Muscle layer of colon (tissue), 2 donors: ENCODE measurements at regions not wholly inside any gene's neighbourhood (a gene's known extent, or its start where the extent isn't known, plus 50 kb on each side); places are given as distances from the start of the nearest gene placed in this dataset.
A peak's percentile ranks its signal among the peaks of the same experiment; 100 is the strongest.
"Not testable (repeated sequence)": the region's sequence is repeated elsewhere in the genome, so short reads cannot be mapped to it uniquely, and the experiment has no call there.

ENCODE experiments used
- H3K27ac ChIP-seq: one replicate; pipeline ENCODE4 v1.7.0; 2013; ENCODE audit warnings: low read depth, mild to moderate bottlenecking, low read length, moderate library complexity
- H3K27me3 ChIP-seq, 2 donors: one replicate each; pipeline ENCODE4 v1.7.0; 2013; ENCODE audit warnings: low read length in 2 of 2, mild to moderate bottlenecking in 2 of 2; ENCODE audit not compliant: insufficient read depth in 2 of 2, control insufficient read depth in 1 of 2
- H3K36me3 ChIP-seq: one replicate; pipeline ENCODE4 v1.7.0; 2013; ENCODE audit warnings: mild to moderate bottlenecking, low read length; ENCODE audit not compliant: insufficient read depth
- H3K4me1 ChIP-seq: one replicate; pipeline ENCODE4 v1.7.0; 2013; ENCODE audit warnings: mild to moderate bottlenecking, low read length; ENCODE audit not compliant: insufficient read depth
- H3K4me3 ChIP-seq, 2 donors: one replicate each; pipeline ENCODE4 v1.7.0; 2013; ENCODE audit warnings: low read length in 2 of 2, low read depth in 1 of 2, mild to moderate bottlenecking in 1 of 2, moderate library complexity in 1 of 2
- H3K9ac ChIP-seq: one replicate; pipeline ENCODE4 v1.7.0; 2013; ENCODE audit warnings: low read length
- H3K9me3 ChIP-seq: one replicate; pipeline ENCODE4 v1.7.0; 2013; ENCODE audit warnings: mild to moderate bottlenecking, low read length
- donor health status: abdominal sarcoma.
- donor health status: Adenocarcinoma of cecum.

DNA sequence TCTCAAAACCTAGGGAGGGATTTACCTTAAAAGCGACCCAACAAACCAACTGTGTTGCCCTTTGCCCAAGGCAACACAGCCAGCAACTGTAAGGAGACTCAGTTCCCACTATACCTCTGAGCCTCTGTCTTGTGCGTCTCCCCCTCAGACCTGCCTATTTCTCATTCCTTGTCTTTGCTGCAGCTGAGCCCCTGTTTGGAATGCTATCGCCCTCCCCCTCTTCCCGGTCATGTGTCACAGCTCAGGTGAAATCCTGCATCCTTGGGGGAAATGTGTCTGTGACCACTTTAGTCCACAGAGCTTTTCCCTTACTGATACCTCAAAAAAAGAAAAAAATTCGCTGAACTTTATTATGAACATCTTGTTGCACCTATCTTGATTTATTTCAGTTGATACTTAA is 52.0 kb upstream of the LRIG1 start:
- peaks cover 23% of the 10 kb centered on the region for H3K4me1 ChIP-seq
- H3K36me3 ChIP-seq: no peaks in the 10 kb centered on the region
- no peak overlapping the region for H3K4me3 ChIP-seq
- no peak overlapping the region for H3K9ac ChIP-seq
- H3K27ac ChIP-seq: no peak overlapping the region
- no peaks in the 10 kb centered on the region for H3K9me3 ChIP-seq
- no peaks in the 10 kb centered on the region for H3K27me3 ChIP-seq

DNA sequence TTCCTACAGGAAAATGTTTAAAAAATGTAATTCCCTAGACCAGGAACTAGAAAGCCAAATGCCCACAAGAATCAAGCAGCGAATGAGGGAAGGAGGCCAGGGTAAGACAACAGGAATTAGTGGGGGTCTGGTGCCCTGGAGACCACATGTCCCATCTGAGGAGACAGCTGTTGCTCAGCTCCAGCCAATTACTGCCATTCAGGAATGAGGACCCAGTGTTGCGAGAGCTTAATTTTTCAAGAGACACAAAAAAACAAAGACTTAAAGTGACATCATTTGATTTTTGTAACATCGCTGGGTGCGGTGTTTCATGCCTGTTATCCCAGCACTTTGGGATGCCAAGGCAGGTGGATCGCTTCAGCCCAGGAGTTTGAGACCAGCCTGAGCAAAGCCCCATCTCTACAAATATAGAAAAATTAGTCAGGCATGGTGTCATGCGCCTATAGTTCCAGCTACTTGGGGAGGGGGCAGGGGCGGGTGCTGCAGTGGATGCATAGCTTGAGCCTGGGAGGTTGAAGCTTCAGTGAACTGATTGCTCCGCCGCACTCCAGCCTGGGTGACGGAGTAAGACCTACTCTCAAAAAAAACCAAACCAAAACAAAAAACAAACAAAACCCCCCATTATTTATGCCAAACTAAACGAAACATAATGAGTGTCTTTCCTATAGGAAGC is 52.8 kb upstream of the LRIG1 start:
- Histone ChIP-seq H3K4me1 (peaks cover 24% of the 10 kb centered on the region), H3K27me3 (no peaks in the 10 kb centered on the region), H3K9ac (no peak overlapping the region), H3K27ac (no peak overlapping the region), H3K36me3 (no peaks in the 10 kb centered on the region), H3K4me3 (no peak overlapping the region), H3K9me3 (no peaks in the 10 kb centered on the region)

GRCh38 chr3:66554178-66554577 is 53.4 kb upstream of the LRIG1 start:
- Histone ChIP-seq H3K4me3 (no peak overlapping the region), H3K36me3 (no peaks in the 10 kb centered on the region), H3K27me3 (no peaks in the 10 kb centered on the region), H3K27ac (no peak overlapping the region), H3K9me3 (no peaks in the 10 kb centered on the region), H3K9ac (no peak overlapping the region), H3K4me1 (peaks cover 24% of the 10 kb centered on the region)

- H3K27ac ChIP-seq: peak overlapping the region; percentile 71
- no peaks in the 10 kb centered on the region for H3K36me3 ChIP-seq
- no peaks in the 10 kb centered on the region for H3K27me3 ChIP-seq
Measured at GRCh38 chr3:66555214-66555844, 54.5 kb upstream of the LRIG1 start.

DNA sequence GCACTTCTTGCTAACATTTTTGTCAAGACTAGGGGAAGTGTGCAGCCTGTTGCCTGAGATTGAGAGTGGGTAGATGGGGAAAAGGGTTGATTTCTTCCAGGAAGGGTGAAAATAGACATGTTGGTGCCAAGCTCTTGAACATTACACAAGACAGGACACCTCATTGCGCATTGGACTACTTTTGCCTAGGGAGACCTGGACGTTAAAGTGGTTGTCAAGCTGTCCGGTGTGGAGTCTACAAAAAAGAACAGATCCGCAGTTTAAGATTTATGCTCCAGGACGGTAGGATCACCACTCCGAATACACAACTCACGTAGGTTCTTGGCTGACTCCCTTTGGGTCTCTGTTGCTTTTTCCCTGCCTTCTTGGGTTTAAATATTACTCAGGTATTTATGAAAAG is 56.3 kb upstream of the LRIG1 start:
- H3K36me3 ChIP-seq: no peaks in the 10 kb centered on the region
- no peak overlapping the region for H3K4me3 ChIP-seq
- peak overlapping the region; percentile 71 for H3K27ac ChIP-seq
- no peaks in the 10 kb centered on the region for H3K9me3 ChIP-seq
- no peak overlapping the region for H3K9ac ChIP-seq
- H3K4me1 ChIP-seq: peaks cover 24% of the 10 kb centered on the region
- H3K27me3 ChIP-seq: no peaks in the 10 kb centered on the region

More at GRCh38 chr3:66555214-66555844, 54.5 kb upstream of the LRIG1 start:
- Histone ChIP-seq H3K9ac (no peak overlapping the region), H3K4me3 (no peak overlapping the region), H3K9me3 (no peaks in the 10 kb centered on the region), H3K4me1 (peaks cover 24% of the 10 kb centered on the region)

GRCh38 chr3:66559924-66560323 is 59.1 kb upstream of the LRIG1 start:
- not testable (repeated sequence) for H3K27me3 ChIP-seq, H3K9ac ChIP-seq, H3K36me3 ChIP-seq, H3K9me3 ChIP-seq, H3K27ac ChIP-seq, H3K4me3 ChIP-seq
- H3K4me1 ChIP-seq: peaks cover 47% of the 10 kb centered on the region

GRCh38 chr3:66561367-66561766 is 60.5 kb upstream of the LRIG1 start:
- no peak overlapping the region for H3K4me3 ChIP-seq
- H3K36me3 ChIP-seq: no peaks in the 10 kb centered on the region
- H3K4me1 ChIP-seq: peaks cover 38% of the 10 kb centered on the region
- H3K9ac ChIP-seq: no peak overlapping the region
- no peaks in the 10 kb centered on the region for H3K27me3 ChIP-seq
- no peaks in the 10 kb centered on the region for H3K9me3 ChIP-seq
- H3K27ac ChIP-seq: no peak overlapping the region

GRCh38 chr3:66565301-66565700 is 64.5 kb upstream of the LRIG1 start:
- H3K9ac ChIP-seq: no peak overlapping the region
- H3K4me1 ChIP-seq: peaks cover 29% of the 10 kb centered on the region
- H3K27ac ChIP-seq: no peak overlapping the region
- no peaks in the 10 kb centered on the region for H3K9me3 ChIP-seq
- H3K36me3 ChIP-seq: no peaks in the 10 kb centered on the region
- H3K27me3 ChIP-seq: no peaks in the 10 kb centered on the region
- no peak overlapping the region for H3K4me3 ChIP-seq

- Histone ChIP-seq H3K4me1 (peaks cover 30% of the 10 kb centered on the region), H3K27me3 (no peaks in the 10 kb centered on the region), H3K9me3 (no peaks in the 10 kb centered on the region), H3K9ac (no peak overlapping the region), H3K4me3 (no peak overlapping the region), H3K27ac (no peak overlapping the region), H3K36me3 (no peaks in the 10 kb centered on the region)
Measured at GRCh38 chr3:66567077-66567476, 66.3 kb upstream of the LRIG1 start.

GRCh38 chr3:66572090-66572675 is 71.4 kb upstream of the LRIG1 start:
- H3K4me1 ChIP-seq: peaks cover 10% of the 10 kb centered on the region
- no peak overlapping the region for H3K27ac ChIP-seq
- no peak overlapping the region for H3K9ac ChIP-seq
- no peaks in the 10 kb centered on the region for H3K9me3 ChIP-seq
- H3K36me3 ChIP-seq: no peaks in the 10 kb centered on the region
- no peak overlapping the region for H3K4me3 ChIP-seq
- no peaks in the 10 kb centered on the region for H3K27me3 ChIP-seq

- no peak overlapping the region for H3K27ac ChIP-seq
- H3K4me1 ChIP-seq: peaks cover 10% of the 10 kb centered on the region
- no peaks in the 10 kb centered on the region for H3K27me3 ChIP-seq
- no peaks in the 10 kb centered on the region for H3K9me3 ChIP-seq
- H3K36me3 ChIP-seq: no peaks in the 10 kb centered on the region
- no peak overlapping the region for H3K4me3 ChIP-seq
- no peak overlapping the region for H3K9ac ChIP-seq
Measured at GRCh38 chr3:66572938-66573710, 72.3 kb upstream of the LRIG1 start.
